ENCODE measurements at regions not wholly inside any gene's neighbourhood (a gene's known extent, or its start where the extent isn't known, plus 50 kb on each side); places are given as distances from the start of the nearest gene placed in this dataset.
A peak's percentile ranks its signal among the peaks of the same experiment; 100 is the strongest.

- Histone ChIP-seq H3K4me3 (ENCODE audit: low read length) (no peak overlapping the region), H3K9ac (ENCODE audit: low read length) (no peak overlapping the region), H3K9me3 (ENCODE audit: low read length) (no peaks in the 10 kb centered on the region), H3K9me2 (replicated peaks; ENCODE audit: insufficient read depth, low read length) (no peaks in the 10 kb centered on the region), H4K20me1 (ENCODE audit: insufficient read depth, low read depth, low read length) (no peaks in the 10 kb centered on the region), H3K36me3 (ENCODE audit: insufficient read depth, low read length) (no peaks in the 10 kb centered on the region), H3K27me3 (ENCODE audit: low read length) (0 out of 2 replicates have a peak, but pooled peaks cover 3% of the 10 kb centered on the region), H3K79me2 (ENCODE audit: low read length) (no peaks in the 10 kb centered on the region), H3K27ac (ENCODE audit: low read length) (no peak overlapping the region), H3K4me2 (ENCODE audit: low read depth, low read length, poor library complexity, severe bottlenecking) (no peak overlapping the region), H3K4me1 (ENCODE audit: low read length) (peaks cover 17% of the 10 kb centered on the region), H2AFZ (ENCODE audit: low read length) (no peak overlapping the region)
- DNase-seq: no peak
These were observed 297.8 kb downstream of the KLF6 start for GRCh38 chr10:3487228-3487627.

- H3K4me3 ChIP-seq (ENCODE audit: low read length): no peak overlapping the region
- H2AFZ ChIP-seq (ENCODE audit: low read length): no peak overlapping the region
- no peak overlapping the region for H3K27ac ChIP-seq (ENCODE audit: low read length)
- H3K9ac ChIP-seq (ENCODE audit: low read length): no peak overlapping the region
- H4K20me1 ChIP-seq (ENCODE audit: insufficient read depth, low read depth, low read length): no peaks in the 10 kb centered on the region
- H3K4me1 ChIP-seq (ENCODE audit: low read length): peaks cover 17% of the 10 kb centered on the region
- 0 out of 2 replicates have a peak, but pooled peaks cover 3% of the 10 kb centered on the region for H3K27me3 ChIP-seq (ENCODE audit: low read length)
- no peaks in the 10 kb centered on the region for H3K9me3 ChIP-seq (ENCODE audit: low read length)
- no peak for DNase-seq
- no peaks in the 10 kb centered on the region for H3K9me2 ChIP-seq (replicated peaks; ENCODE audit: insufficient read depth, low read length)
- H3K4me2 ChIP-seq (ENCODE audit: low read depth, low read length, poor library complexity, severe bottlenecking): no peak overlapping the region
- H3K36me3 ChIP-seq (ENCODE audit: insufficient read depth, low read length): no peaks in the 10 kb centered on the region
- H3K79me2 ChIP-seq (ENCODE audit: low read length): no peaks in the 10 kb centered on the region
These were observed 298.5 kb downstream of the KLF6 start for GRCh38 chr10:3486346-3487065.

- H3K36me3 ChIP-seq (ENCODE audit: insufficient read depth, low read length): no peaks in the 10 kb centered on the region
- no peaks in the 10 kb centered on the region for H3K27me3 ChIP-seq (ENCODE audit: low read length)
- H3K9me2 ChIP-seq (replicated peaks; ENCODE audit: insufficient read depth, low read length): no peaks in the 10 kb centered on the region
- H3K4me3 ChIP-seq (ENCODE audit: low read length): no peak overlapping the region
- H3K27ac ChIP-seq (ENCODE audit: low read length): no peak overlapping the region
- peaks cover 17% of the 10 kb centered on the region for H3K4me1 ChIP-seq (ENCODE audit: low read length)
- no peaks in the 10 kb centered on the region for H4K20me1 ChIP-seq (ENCODE audit: insufficient read depth, low read depth, low read length)
- peak overlapping the region; percentile 5 for H3K4me2 ChIP-seq (ENCODE audit: low read depth, low read length, poor library complexity, severe bottlenecking)
- no peak for DNase-seq
- no peaks in the 10 kb centered on the region for H3K9me3 ChIP-seq (ENCODE audit: low read length)
- H3K79me2 ChIP-seq (ENCODE audit: low read length): no peaks in the 10 kb centered on the region
- no peak overlapping the region for H3K9ac ChIP-seq (ENCODE audit: low read length)
- H2AFZ ChIP-seq (ENCODE audit: low read length): no peak overlapping the region
These were observed 299.8 kb downstream of the KLF6 start for GRCh38 chr10:3485057-3485686.

GRCh38 chr10:3484306-3485056, 300.5 kb downstream of the KLF6 start:
- Histone ChIP-seq H3K9ac (ENCODE audit: low read length) (no peak overlapping the region), H3K9me3 (ENCODE audit: low read length) (no peaks in the 10 kb centered on the region), H3K9me2 (replicated peaks; ENCODE audit: insufficient read depth, low read length) (no peaks in the 10 kb centered on the region), H3K4me3 (ENCODE audit: low read length) (no peak overlapping the region), H4K20me1 (ENCODE audit: insufficient read depth, low read depth, low read length) (no peaks in the 10 kb centered on the region), H2AFZ (ENCODE audit: low read length) (no peak overlapping the region), H3K27ac (ENCODE audit: low read length) (no peak overlapping the region), H3K36me3 (ENCODE audit: insufficient read depth, low read length) (no peaks in the 10 kb centered on the region), H3K4me1 (ENCODE audit: low read length) (peaks cover 17% of the 10 kb centered on the region), H3K4me2 (ENCODE audit: low read depth, low read length, poor library complexity, severe bottlenecking) (peak overlapping the region; percentile 5), H3K27me3 (ENCODE audit: low read length) (no peaks in the 10 kb centered on the region), H3K79me2 (ENCODE audit: low read length) (no peaks in the 10 kb centered on the region)
- peak; percentile 58 for DNase-seq

GRCh38 chr10:3482200-3482993, 302.6 kb downstream of the KLF6 start:
- no peaks in the 10 kb centered on the region for H3K79me2 ChIP-seq (ENCODE audit: low read length)
- H3K9me3 ChIP-seq (ENCODE audit: low read length): no peaks in the 10 kb centered on the region
- peak; percentile 44 for DNase-seq
- H3K4me2 ChIP-seq (ENCODE audit: low read depth, low read length, poor library complexity, severe bottlenecking): no peak overlapping the region
- peaks cover 17% of the 10 kb centered on the region for H3K4me1 ChIP-seq (ENCODE audit: low read length)
- H3K9ac ChIP-seq (ENCODE audit: low read length): no peak overlapping the region
- no peaks in the 10 kb centered on the region for H3K36me3 ChIP-seq (ENCODE audit: insufficient read depth, low read length)
- no peaks in the 10 kb centered on the region for H3K27me3 ChIP-seq (ENCODE audit: low read length)
- H3K9me2 ChIP-seq (replicated peaks; ENCODE audit: insufficient read depth, low read length): no peaks in the 10 kb centered on the region
- H3K27ac ChIP-seq (ENCODE audit: low read length): no peak overlapping the region
- H3K4me3 ChIP-seq (ENCODE audit: low read length): no peak overlapping the region
- H2AFZ ChIP-seq (ENCODE audit: low read length): no peak overlapping the region
- no peaks in the 10 kb centered on the region for H4K20me1 ChIP-seq (ENCODE audit: insufficient read depth, low read depth, low read length)

- Histone ChIP-seq H3K4me3 (ENCODE audit: low read length) (no peak overlapping the region), H3K4me2 (ENCODE audit: low read depth, low read length, poor library complexity, severe bottlenecking) (no peak overlapping the region), H3K27me3 (ENCODE audit: low read length) (no peaks in the 10 kb centered on the region), H4K20me1 (ENCODE audit: insufficient read depth, low read depth, low read length) (no peaks in the 10 kb centered on the region), H3K27ac (ENCODE audit: low read length) (no peak overlapping the region), H3K79me2 (ENCODE audit: low read length) (no peaks in the 10 kb centered on the region), H3K36me3 (ENCODE audit: insufficient read depth, low read length) (no peaks in the 10 kb centered on the region), H3K9me2 (replicated peaks; ENCODE audit: insufficient read depth, low read length) (no peaks in the 10 kb centered on the region), H2AFZ (ENCODE audit: low read length) (no peak overlapping the region), H3K4me1 (ENCODE audit: low read length) (peaks cover 17% of the 10 kb centered on the region), H3K9me3 (ENCODE audit: low read length) (no peaks in the 10 kb centered on the region), H3K9ac (ENCODE audit: low read length) (no peak overlapping the region)
- DNase-seq: peak; percentile 5
These were observed 303.5 kb downstream of the KLF6 start for GRCh38 chr10:3481496-3481895.

DNA sequence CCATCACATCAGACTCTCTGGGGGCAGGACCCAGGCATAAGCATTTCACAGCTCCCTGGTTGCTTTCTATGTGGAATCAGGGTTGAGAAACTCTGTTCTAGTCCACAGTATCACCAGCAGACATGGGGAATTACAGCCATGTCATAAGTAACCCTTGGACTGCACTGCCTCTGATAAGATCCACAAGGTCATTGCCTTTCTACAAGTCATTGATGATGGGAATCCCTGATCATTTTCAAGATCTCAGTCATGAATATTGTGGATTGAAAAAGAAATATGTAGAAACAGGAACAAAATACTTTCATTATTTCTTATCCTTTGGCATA, 304.1 kb downstream of the KLF6 start:
- Histone ChIP-seq H3K4me1 (ENCODE audit: low read length) (peaks cover 17% of the 10 kb centered on the region), H3K27me3 (ENCODE audit: low read length) (no peaks in the 10 kb centered on the region), H2AFZ (ENCODE audit: low read length) (no peak overlapping the region), H3K4me2 (ENCODE audit: low read depth, low read length, poor library complexity, severe bottlenecking) (no peak overlapping the region), H3K9ac (ENCODE audit: low read length) (no peak overlapping the region), H3K27ac (ENCODE audit: low read length) (no peak overlapping the region), H3K9me3 (ENCODE audit: low read length) (no peaks in the 10 kb centered on the region), H3K36me3 (ENCODE audit: insufficient read depth, low read length) (no peaks in the 10 kb centered on the region), H3K9me2 (replicated peaks; ENCODE audit: insufficient read depth, low read length) (no peaks in the 10 kb centered on the region), H4K20me1 (ENCODE audit: insufficient read depth, low read depth, low read length) (no peaks in the 10 kb centered on the region), H3K79me2 (ENCODE audit: low read length) (no peaks in the 10 kb centered on the region), H3K4me3 (ENCODE audit: low read length) (no peak overlapping the region)
- peak; percentile 2 for DNase-seq

Measured in Karpas-422 (cell line).